DOHH2 (cell line): ENCODE measurements at regions not wholly inside any gene's neighbourhood (a gene's known extent, or its start where the extent isn't known, plus 50 kb on each side); places are given as distances from the start of the nearest gene placed in this dataset.
"Not testable (repeated sequence)": the region's sequence is repeated elsewhere in the genome, so short reads cannot be mapped to it uniquely, and the experiment has no call there.

Source experiments
- H3F3A ChIP-seq: fragments of 200-600 bp; sonication (generic), shearing (Covaris generic); 2 replicates; pipeline ENCODE4 v1.6.0; 2016; ENCODE audit warnings: antibody characterized with exemption, mild to moderate bottlenecking; ENCODE audit not compliant: control insufficient read depth, insufficient read depth
- H3K27ac ChIP-seq: fragments of 200-600 bp; sonication (generic); 2 replicates; pipeline ENCODE4 v1.5.1; 2014; ENCODE audit warnings: low read depth, mild to moderate bottlenecking, low read length, moderate library complexity
- H3K27me3 ChIP-seq: fragments of 200-600 bp; sonication (generic); 2 replicates; pipeline ENCODE4 v1.6.1; 2014; ENCODE audit warnings: mild to moderate bottlenecking, low read length, mixed read lengths; ENCODE audit not compliant: control insufficient read depth
- H3K36me3 ChIP-seq: fragments of 200-600 bp; sonication (generic); 2 replicates; pipeline ENCODE4 v1.6.1; 2014; ENCODE audit warnings: mild to moderate bottlenecking, low read length, moderate library complexity, mixed read lengths; ENCODE audit not compliant: control insufficient read depth
- H3K4me1 ChIP-seq: fragments of 200-600 bp; sonication (generic); 2 replicates; pipeline ENCODE4 v1.6.1; 2014; ENCODE audit warnings: mild to moderate bottlenecking, low read length, mixed read lengths; ENCODE audit not compliant: control insufficient read depth
- H3K4me2 ChIP-seq: fragments of 200-600 bp; sonication (generic); 2 replicates; pipeline ENCODE4 v1.6.0; 2014; ENCODE audit warnings: mild to moderate bottlenecking, low read length, moderate library complexity
- H3K4me3 ChIP-seq: fragments of 200-600 bp; sonication (generic); 2 replicates; pipeline ENCODE4 v1.5.1; 2014; ENCODE audit warnings: mild to moderate bottlenecking, low read length, mixed read lengths
- H3K79me2 ChIP-seq: fragments of 200-600 bp; sonication (generic); 2 replicates; pipeline ENCODE4 v1.6.1; 2014; ENCODE audit warnings: mild to moderate bottlenecking, low read length, mixed read lengths; ENCODE audit not compliant: control insufficient read depth
- H3K9me2 ChIP-seq: fragments of 200-600 bp; sonication (generic); replicated peaks from 2 replicates; pipeline ENCODE4 v1.6.1; 2014; ENCODE audit warnings: mild to moderate bottlenecking, low read length, mixed read lengths; ENCODE audit not compliant: control insufficient read depth
- H3K9me3 ChIP-seq: fragments of 200-600 bp; sonication (generic); 2 replicates; pipeline ENCODE4 v1.6.1; 2014; ENCODE audit warnings: antibody characterized with exemption, low read length, mixed read lengths; ENCODE audit not compliant: control insufficient read depth, insufficient read depth
- H4K20me1 ChIP-seq: fragments of 200-600 bp; sonication (generic); 2 replicates; pipeline ENCODE4 v1.6.0; 2014; ENCODE audit warnings: low read depth, mild to moderate bottlenecking, antibody characterized with exemption, low read length, moderate library complexity; ENCODE audit not compliant: control insufficient read depth, insufficient read depth
- EZH2phosphoT487 ChIP-seq: fragments of 200-600 bp; sonication (generic); IDR thresholded peaks from 2 replicates; pipeline ENCODE4 v1.6.1; 2017; ENCODE audit warnings: borderline replicate concordance, mild to moderate bottlenecking, antibody characterized with exemption, low read length, moderate library complexity, mixed read lengths
- TF ChIP-seq, protein P1 (sequence below): fragments of 200-600 bp; sonication (generic); IDR thresholded peaks from one replicate; pipeline ENCODE4 v1.5.1; 2014; ENCODE audit warnings: antibody characterized with exemption, mild to moderate bottlenecking, low read depth, low read length; ENCODE audit not compliant: poor library complexity, severe bottlenecking

GRCh38 chr14:71629765-71630492 is 302.3 kb upstream of the RGS6 start:
- Histone ChIP-seq H3F3A (no peaks in the 10 kb centered on the region), H3K4me3 (no peak overlapping the region), H3K4me2 (no peak overlapping the region), H3K36me3 (no peaks in the 10 kb centered on the region), H3K27ac (no peak overlapping the region), H3K9me2 (no peaks in the 10 kb centered on the region), H3K4me1 (no peaks in the 10 kb centered on the region), H3K79me2 (no peaks in the 10 kb centered on the region), H4K20me1 (no peaks in the 10 kb centered on the region), H3K27me3 (no peaks in the 10 kb centered on the region), H3K9me3 (no peaks in the 10 kb centered on the region)
- TF ChIP-seq EZH2phosphoT487 = no peak
- TF ChIP-seq, protein P1, sequence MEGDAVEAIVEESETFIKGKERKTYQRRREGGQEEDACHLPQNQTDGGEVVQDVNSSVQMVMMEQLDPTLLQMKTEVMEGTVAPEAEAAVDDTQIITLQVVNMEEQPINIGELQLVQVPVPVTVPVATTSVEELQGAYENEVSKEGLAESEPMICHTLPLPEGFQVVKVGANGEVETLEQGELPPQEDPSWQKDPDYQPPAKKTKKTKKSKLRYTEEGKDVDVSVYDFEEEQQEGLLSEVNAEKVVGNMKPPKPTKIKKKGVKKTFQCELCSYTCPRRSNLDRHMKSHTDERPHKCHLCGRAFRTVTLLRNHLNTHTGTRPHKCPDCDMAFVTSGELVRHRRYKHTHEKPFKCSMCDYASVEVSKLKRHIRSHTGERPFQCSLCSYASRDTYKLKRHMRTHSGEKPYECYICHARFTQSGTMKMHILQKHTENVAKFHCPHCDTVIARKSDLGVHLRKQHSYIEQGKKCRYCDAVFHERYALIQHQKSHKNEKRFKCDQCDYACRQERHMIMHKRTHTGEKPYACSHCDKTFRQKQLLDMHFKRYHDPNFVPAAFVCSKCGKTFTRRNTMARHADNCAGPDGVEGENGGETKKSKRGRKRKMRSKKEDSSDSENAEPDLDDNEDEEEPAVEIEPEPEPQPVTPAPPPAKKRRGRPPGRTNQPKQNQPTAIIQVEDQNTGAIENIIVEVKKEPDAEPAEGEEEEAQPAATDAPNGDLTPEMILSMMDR = no peak

GRCh38 chr14:71631030-71631429 is 301.2 kb upstream of the RGS6 start:
- H3F3A ChIP-seq, H3K9me3 ChIP-seq, H4K20me1 ChIP-seq, H3K27me3 ChIP-seq, H3K4me3 ChIP-seq, H3K79me2 ChIP-seq, H3K4me2 ChIP-seq, H3K4me1 ChIP-seq, H3K36me3 ChIP-seq, H3K27ac ChIP-seq, H3K9me2 ChIP-seq: not testable (repeated sequence)

DNA sequence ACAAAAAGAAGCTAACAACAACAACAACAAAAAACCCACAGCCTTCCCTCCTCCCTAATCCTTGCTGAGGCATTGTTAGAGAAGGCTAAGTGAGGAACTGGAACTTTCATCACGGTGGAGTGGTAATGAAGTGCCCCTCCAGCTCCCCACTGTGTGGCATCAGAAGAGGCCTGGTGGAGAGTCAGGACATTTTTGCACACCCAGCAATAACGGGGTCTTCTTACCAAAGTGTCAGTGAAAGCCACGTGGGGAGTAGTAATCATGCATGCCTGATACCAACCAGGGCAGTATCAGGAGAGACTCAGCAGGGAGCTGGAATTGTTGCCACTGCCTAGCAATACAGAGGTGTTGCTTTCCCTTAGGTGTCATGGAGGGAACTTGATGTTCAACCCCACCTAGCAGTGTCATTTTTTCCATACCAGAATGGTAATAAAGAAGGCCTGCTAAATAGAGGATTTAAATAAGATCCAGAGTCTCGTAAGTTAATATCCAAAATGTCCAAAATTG is 299.7 kb upstream of the RGS6 start:
- no peak overlapping the region for H3K27ac ChIP-seq

GRCh38 chr14:71636076-71636475 is 296.2 kb upstream of the RGS6 start:
- no peaks in the 10 kb centered on the region for H3K4me1 ChIP-seq
- H4K20me1 ChIP-seq = no peaks in the 10 kb centered on the region
- H3K9me3 ChIP-seq = no peaks in the 10 kb centered on the region
- H3K4me3 ChIP-seq = no peak overlapping the region
- no peak overlapping the region for H3K27ac ChIP-seq
- no peaks in the 10 kb centered on the region for H3K27me3 ChIP-seq
- no peaks in the 10 kb centered on the region for H3K79me2 ChIP-seq
- H3K9me2 ChIP-seq = no peaks in the 10 kb centered on the region
- H3K36me3 ChIP-seq = no peaks in the 10 kb centered on the region
- H3F3A ChIP-seq = no peaks in the 10 kb centered on the region
- no peak for TF ChIP-seq EZH2phosphoT487
- TF ChIP-seq, protein P1 = no peak
- no peak overlapping the region for H3K4me2 ChIP-seq

More for the DNA sequence above, 299.7 kb upstream of the RGS6 start:
- TF ChIP-seq EZH2phosphoT487 = no peak
- TF ChIP-seq, protein P1 = no peak
- Histone ChIP-seq H3K4me2 (no peak overlapping the region), H3K36me3 (no peaks in the 10 kb centered on the region), H4K20me1 (no peaks in the 10 kb centered on the region), H3K4me1 (no peaks in the 10 kb centered on the region), H3K79me2 (no peaks in the 10 kb centered on the region), H3K9me3 (no peaks in the 10 kb centered on the region), H3F3A (no peaks in the 10 kb centered on the region), H3K4me3 (no peak overlapping the region), H3K9me2 (no peaks in the 10 kb centered on the region), H3K27me3 (no peaks in the 10 kb centered on the region)
